HCT116 (cell line): ENCODE measurements at regions not wholly inside any gene's neighbourhood (a gene's known extent, or its start where the extent isn't known, plus 50 kb on each side); places are given as distances from the start of the nearest gene placed in this dataset.

ENCODE experiments used
- ATAC-seq: fragments of 200-7000 bp; cut with Tn5 transposase; 2 replicates; pipeline ENCODE4 v1.9.1; 2020; ENCODE audit warnings: mild to moderate bottlenecking, moderate library complexity
- BruUV-seq: library from RNA; stranded (reverse); fragments of 400-500 nt; replicated peaks from 2 replicates; lab custom pipeline; 2021; lab: Mats Ljungman, UMichigan
- CTCF ChIA-PET: fragments of 300-600 bp; sonication (Branson Sonifier 250); formaldehyde crosslinking; loops from one replicate; lab custom pipeline; 2021; ENCODE audit warnings: antibody characterized with exemption; lab: Charles Lee
- POLR2A ChIA-PET: fragments of 300-600, 350-600 bp; sonication (Branson Sonifier 250); formaldehyde crosslinking; loops from one replicate; lab custom pipeline; 2021; ENCODE audit warnings: antibody characterized with exemption; lab: Charles Lee
- RAD21 ChIA-PET, 2 experiments: fragments of 300-600 bp; sonication (Branson Sonifier 250); formaldehyde crosslinking; loops; one replicate each; lab custom pipeline; 2023; ENCODE audit warnings: low total read pairs in 2 of 2; ENCODE audit not compliant: uncharacterized antibody in 2 of 2, unreplicated experiment in 2 of 2, low non-redundant PET in 1 of 2; lab: Charles Lee
- DNase-seq: peaks from one replicate; pipeline ENCODE4 v3.0.0-alpha.2; 2010; ENCODE audit warnings: low read depth, low spot score
- H2AFZ ChIP-seq: fragments of 200-600 bp; shearing (Covaris generic), sonication (generic); 2 replicates; pipeline ENCODE4 v1.6.1; 2017; ENCODE audit warnings: low read depth, mixed run types, mixed read lengths, antibody characterized with exemption, low read length; ENCODE audit not compliant: poor library complexity, severe bottlenecking
- H3K27ac ChIP-seq: 2 replicates; pipeline ENCODE4 v1.5.1; 2012; ENCODE audit warnings: low read depth, low read length
- H3K27me3 ChIP-seq: fragments of 200-600 bp; sonication (generic); 2 replicates; pipeline ENCODE4 v1.6.1; 2016; ENCODE audit warnings: mixed run types, low read length, mixed read lengths; ENCODE audit not compliant: insufficient read depth
- H3K36me3 ChIP-seq, 2 experiments: fragments of 200-500 bp in 1 of 2; fragments of 200-600 bp in 1 of 2; sonication (Bioruptor generic) in 1 of 2; sonication (generic) in 1 of 2; 2 replicates each; pipeline versions ENCODE4 v1.5.1 to v1.6.1; 2014 to 2016; ENCODE audit warnings: low read length in 2 of 2, inconsistent platforms in 1 of 2, mixed read lengths in 1 of 2, mixed run types in 1 of 2; ENCODE audit not compliant: insufficient read depth in 2 of 2, control insufficient read depth in 1 of 2
- H3K4me1 ChIP-seq, 2 experiments: fragments of 200-600 bp in 1 of 2; sonication (generic) in 1 of 2; 2 replicates each; pipeline versions ENCODE4 v1.5.1 to v1.6.1; 2012 to 2017; ENCODE audit warnings: low read length in 2 of 2, inconsistent platforms in 1 of 2, mild to moderate bottlenecking in 1 of 2, mixed read lengths in 1 of 2, mixed run types in 1 of 2, moderate library complexity in 1 of 2; ENCODE audit not compliant: insufficient read depth in 2 of 2, control insufficient read depth in 1 of 2
- H3K4me2 ChIP-seq: fragments of 200-600 bp; sonication (generic); 2 replicates; pipeline ENCODE4 v1.6.1; 2017; ENCODE audit warnings: mixed run types, low read length, mixed read lengths
- H3K4me3 ChIP-seq, 2 experiments: fragments of 200-600 bp in 1 of 2; sonication (generic) in 1 of 2; replicated peaks in 1 of 2; 2 replicates each; pipeline ENCODE4 v1.5.1; 2011 to 2016; ENCODE audit warnings: low read length in 2 of 2, control low read depth in 1 of 2, low read depth in 1 of 2, mild to moderate bottlenecking in 1 of 2, mixed read lengths in 1 of 2, mixed run types in 1 of 2
- H3K79me2 ChIP-seq: fragments of 200-600 bp; sonication (generic); 2 replicates; pipeline ENCODE4 v1.6.1; 2017; ENCODE audit warnings: mild to moderate bottlenecking, mixed run types, low read length, moderate library complexity, mixed read lengths; ENCODE audit not compliant: insufficient read depth
- H3K9ac ChIP-seq: fragments of 200-600 bp; sonication (generic); 2 replicates; pipeline ENCODE4 v1.6.1; 2016; ENCODE audit warnings: low read length, mixed read lengths
- H3K9me2 ChIP-seq: fragments of 200-600 bp; sonication (generic), shearing (Covaris generic); 2 replicates; pipeline ENCODE4 v1.6.1; 2017; ENCODE audit warnings: mixed run types, mild to moderate bottlenecking, moderate library complexity; ENCODE audit not compliant: insufficient read depth
- H3K9me3 ChIP-seq, 2 experiments: fragments of 200-500 bp in 1 of 2; fragments of 200-600 bp in 1 of 2; sonication (Bioruptor generic) in 1 of 2; sonication (generic) in 1 of 2; 2 replicates each; pipeline ENCODE4 v1.6.1; 2014 to 2017; ENCODE audit warnings: low read length in 2 of 2, mixed read lengths in 2 of 2, inconsistent platforms in 1 of 2, low read depth in 1 of 2, mild to moderate bottlenecking in 1 of 2, mixed run types in 1 of 2, moderate library complexity in 1 of 2; ENCODE audit not compliant: control insufficient read depth in 1 of 2, insufficient read depth in 1 of 2
- H4K20me1 ChIP-seq: fragments of 200-600 bp; sonication (generic), shearing (Covaris generic); 2 replicates; pipeline ENCODE4 v1.6.1; 2017; ENCODE audit warnings: mixed run types, mild to moderate bottlenecking, moderate library complexity; ENCODE audit not compliant: insufficient read depth
- CEBPB ChIP-seq: IDR thresholded peaks from 2 replicates; pipeline ENCODE4 v1.6.1; 2012; ENCODE audit warnings: low read depth
- EGR1 ChIP-seq: IDR thresholded peaks from 2 replicates; pipeline ENCODE4 v1.6.1; 2012; ENCODE audit warnings: low read depth
- ELF1 ChIP-seq: IDR thresholded peaks from 2 replicates; pipeline ENCODE4 v1.6.1; 2012; ENCODE audit warnings: low read depth, borderline replicate concordance
- FOSL1 ChIP-seq: IDR thresholded peaks from 2 replicates; pipeline ENCODE4 v1.6.1; 2012; ENCODE audit warnings: low read depth
- JUND ChIP-seq: IDR thresholded peaks from 2 replicates; pipeline ENCODE4 v1.6.1; 2012
- MAX ChIP-seq: IDR thresholded peaks from 2 replicates; pipeline ENCODE4 v1.6.1; 2012
- POLR2AphosphoS5 ChIP-seq: IDR thresholded peaks from 2 replicates; pipeline ENCODE4 v1.6.1; 2011; ENCODE audit warnings: mild to moderate bottlenecking, low read depth, low read length, moderate library complexity
- SIN3A ChIP-seq: IDR thresholded peaks from 2 replicates; pipeline ENCODE4 v1.6.1; 2012; ENCODE audit warnings: low read depth
- SRF ChIP-seq: IDR thresholded peaks from 2 replicates; pipeline ENCODE4 v1.6.1; 2012; ENCODE audit warnings: low read depth
- ZFX ChIP-seq: fragments of 450-650 bp; IDR thresholded peaks from 2 replicates; pipeline ENCODE4 v1.6.1; 2017
- ZNF274 ChIP-seq: fragments of 200-500 bp; sonication (Bioruptor generic); IDR thresholded peaks from 2 replicates; pipeline ENCODE4 v1.6.1; 2014; ENCODE audit warnings: mild to moderate bottlenecking, low read depth, low read length, inconsistent platforms
- intact Hi-C: fragments of 100-400 bp; cut with micrococcal nuclease; formaldehyde crosslinking; loops from 2 replicates; pipeline ENCODE4 v1.10.0; 2022
- TF ChIP-seq, protein P1 (sequence below): IDR thresholded peaks from 2 replicates; pipeline ENCODE4 v1.6.1; 2012; ENCODE audit warnings: low read depth
- TF ChIP-seq, protein P2 (sequence below), 3 experiments: fragments of 200-600 bp in 1 of 3; sonication (generic) in 1 of 3; IDR thresholded peaks in 2 of 3; conservative IDR thresholded peaks in 1 of 3; 2 replicates each; pipeline ENCODE4 v1.5.1; 2012 to 2017; ENCODE audit warnings: low read depth in 2 of 3, low read length in 2 of 3, antibody characterized with exemption in 1 of 3, borderline replicate concordance in 1 of 3, control low read depth in 1 of 3, mild to moderate bottlenecking in 1 of 3, mixed read lengths in 1 of 3, mixed run types in 1 of 3, moderate library complexity in 1 of 3; ENCODE audit not compliant: insufficient read depth in 1 of 3
- TF ChIP-seq, protein P3 (sequence below): IDR thresholded peaks from 2 replicates; pipeline ENCODE4 v1.6.1; 2011; ENCODE audit warnings: mild to moderate bottlenecking, low read length, moderate library complexity; ENCODE audit not compliant: insufficient replicate concordance; ENCODE audit errors: extremely low read depth

DNA sequence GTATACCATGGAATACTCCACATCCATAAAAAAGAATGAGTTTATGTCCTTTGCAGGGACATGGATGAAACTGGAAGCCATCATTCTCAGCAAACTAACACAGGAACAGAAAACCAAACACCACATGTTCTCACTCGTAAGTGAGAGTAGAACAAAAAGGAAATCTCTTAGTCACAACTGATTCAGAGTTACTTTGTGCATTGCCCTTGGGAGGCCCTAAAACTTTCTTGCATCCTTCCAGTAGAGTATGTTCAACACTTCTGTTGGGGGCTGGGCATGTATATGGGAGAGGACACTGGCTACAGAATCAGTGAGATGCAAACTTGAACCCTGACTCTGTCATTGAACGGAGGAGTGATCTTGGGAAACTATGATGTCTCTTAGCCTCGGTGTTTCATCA is 147.4 kb upstream of the IRX5 start (continued):
- TF ChIP-seq, protein P1, sequence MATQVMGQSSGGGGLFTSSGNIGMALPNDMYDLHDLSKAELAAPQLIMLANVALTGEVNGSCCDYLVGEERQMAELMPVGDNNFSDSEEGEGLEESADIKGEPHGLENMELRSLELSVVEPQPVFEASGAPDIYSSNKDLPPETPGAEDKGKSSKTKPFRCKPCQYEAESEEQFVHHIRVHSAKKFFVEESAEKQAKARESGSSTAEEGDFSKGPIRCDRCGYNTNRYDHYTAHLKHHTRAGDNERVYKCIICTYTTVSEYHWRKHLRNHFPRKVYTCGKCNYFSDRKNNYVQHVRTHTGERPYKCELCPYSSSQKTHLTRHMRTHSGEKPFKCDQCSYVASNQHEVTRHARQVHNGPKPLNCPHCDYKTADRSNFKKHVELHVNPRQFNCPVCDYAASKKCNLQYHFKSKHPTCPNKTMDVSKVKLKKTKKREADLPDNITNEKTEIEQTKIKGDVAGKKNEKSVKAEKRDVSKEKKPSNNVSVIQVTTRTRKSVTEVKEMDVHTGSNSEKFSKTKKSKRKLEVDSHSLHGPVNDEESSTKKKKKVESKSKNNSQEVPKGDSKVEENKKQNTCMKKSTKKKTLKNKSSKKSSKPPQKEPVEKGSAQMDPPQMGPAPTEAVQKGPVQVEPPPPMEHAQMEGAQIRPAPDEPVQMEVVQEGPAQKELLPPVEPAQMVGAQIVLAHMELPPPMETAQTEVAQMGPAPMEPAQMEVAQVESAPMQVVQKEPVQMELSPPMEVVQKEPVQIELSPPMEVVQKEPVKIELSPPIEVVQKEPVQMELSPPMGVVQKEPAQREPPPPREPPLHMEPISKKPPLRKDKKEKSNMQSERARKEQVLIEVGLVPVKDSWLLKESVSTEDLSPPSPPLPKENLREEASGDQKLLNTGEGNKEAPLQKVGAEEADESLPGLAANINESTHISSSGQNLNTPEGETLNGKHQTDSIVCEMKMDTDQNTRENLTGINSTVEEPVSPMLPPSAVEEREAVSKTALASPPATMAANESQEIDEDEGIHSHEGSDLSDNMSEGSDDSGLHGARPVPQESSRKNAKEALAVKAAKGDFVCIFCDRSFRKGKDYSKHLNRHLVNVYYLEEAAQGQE, result no peak
- TF ChIP-seq ZNF274 (no peak), CEBPB (no peak)

DNA sequence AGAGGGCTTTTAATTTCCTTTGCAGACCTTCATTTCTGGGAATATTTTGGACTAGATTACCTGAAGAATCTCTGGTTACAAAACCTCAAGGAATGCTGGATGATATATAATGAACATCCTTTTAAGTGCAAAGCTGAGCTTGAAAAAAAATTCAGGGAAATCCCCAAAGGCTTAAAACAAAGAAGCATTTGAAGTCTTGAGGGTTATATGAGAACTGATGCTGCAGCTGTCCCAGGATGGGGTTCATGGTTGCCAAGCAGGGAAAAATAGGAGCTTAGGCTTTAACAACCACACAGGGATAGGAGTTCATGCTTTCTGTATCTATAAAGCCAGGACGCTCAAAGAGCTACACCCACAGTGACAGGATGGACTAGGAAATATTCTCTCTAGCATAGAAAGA is 150.4 kb upstream of the IRX5 start:
- Histone ChIP-seq H3K4me1 (no peaks in the 10 kb centered on the region), H4K20me1 (no peaks in the 10 kb centered on the region), H3K27me3 (peaks cover 21% of the 10 kb centered on the region; the same call in 1 of the 2 replicates), H3K4me2 (no peak overlapping the region), H3K9me3 (no peaks in the 10 kb centered on the region), H3K79me2 (no peaks in the 10 kb centered on the region), H2AFZ (no peak overlapping the region), H3K36me3 (no peaks in the 10 kb centered on the region), H3K9me2 (no peaks in the 10 kb centered on the region), H3K27ac (no peak overlapping the region), H3K4me3 (no peak overlapping the region), H3K9ac (no peak overlapping the region)
- ATAC-seq (no peak), DNase-seq (no peak)
- BruUV-seq, result no TSS peak
- ChIA-PET CTCF (no interaction called here), RAD21 (no interaction called here), POLR2A (no interaction called here)
- intact Hi-C loops, result no loop called here
- TF ChIP-seq, protein P1, result no peak
- TF ChIP-seq FOSL1, result no peak
- no peak for TF ChIP-seq CEBPB
- TF ChIP-seq ZFX, result no peak
- TF ChIP-seq MAX, result no peak
- TF ChIP-seq ELF1, result no peak
- TF ChIP-seq, protein P2, sequence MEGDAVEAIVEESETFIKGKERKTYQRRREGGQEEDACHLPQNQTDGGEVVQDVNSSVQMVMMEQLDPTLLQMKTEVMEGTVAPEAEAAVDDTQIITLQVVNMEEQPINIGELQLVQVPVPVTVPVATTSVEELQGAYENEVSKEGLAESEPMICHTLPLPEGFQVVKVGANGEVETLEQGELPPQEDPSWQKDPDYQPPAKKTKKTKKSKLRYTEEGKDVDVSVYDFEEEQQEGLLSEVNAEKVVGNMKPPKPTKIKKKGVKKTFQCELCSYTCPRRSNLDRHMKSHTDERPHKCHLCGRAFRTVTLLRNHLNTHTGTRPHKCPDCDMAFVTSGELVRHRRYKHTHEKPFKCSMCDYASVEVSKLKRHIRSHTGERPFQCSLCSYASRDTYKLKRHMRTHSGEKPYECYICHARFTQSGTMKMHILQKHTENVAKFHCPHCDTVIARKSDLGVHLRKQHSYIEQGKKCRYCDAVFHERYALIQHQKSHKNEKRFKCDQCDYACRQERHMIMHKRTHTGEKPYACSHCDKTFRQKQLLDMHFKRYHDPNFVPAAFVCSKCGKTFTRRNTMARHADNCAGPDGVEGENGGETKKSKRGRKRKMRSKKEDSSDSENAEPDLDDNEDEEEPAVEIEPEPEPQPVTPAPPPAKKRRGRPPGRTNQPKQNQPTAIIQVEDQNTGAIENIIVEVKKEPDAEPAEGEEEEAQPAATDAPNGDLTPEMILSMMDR (IDR thresholded peaks at IDR 0.05 in 2 of 3, conservative IDR thresholded peaks at IDR 0.05 in 1 of 3; ENCODE audit: borderline replicate concordance in 1 of 3, insufficient read depth in 1 of 3, low read depth in 2 of 3, low read length in 2 of 3), result no peak
- TF ChIP-seq EGR1, result no peak
- TF ChIP-seq SRF, result no peak
- no peak for TF ChIP-seq POLR2AphosphoS5
- no peak for TF ChIP-seq JUND
- TF ChIP-seq ZNF274, result no peak
- TF ChIP-seq, protein P3, sequence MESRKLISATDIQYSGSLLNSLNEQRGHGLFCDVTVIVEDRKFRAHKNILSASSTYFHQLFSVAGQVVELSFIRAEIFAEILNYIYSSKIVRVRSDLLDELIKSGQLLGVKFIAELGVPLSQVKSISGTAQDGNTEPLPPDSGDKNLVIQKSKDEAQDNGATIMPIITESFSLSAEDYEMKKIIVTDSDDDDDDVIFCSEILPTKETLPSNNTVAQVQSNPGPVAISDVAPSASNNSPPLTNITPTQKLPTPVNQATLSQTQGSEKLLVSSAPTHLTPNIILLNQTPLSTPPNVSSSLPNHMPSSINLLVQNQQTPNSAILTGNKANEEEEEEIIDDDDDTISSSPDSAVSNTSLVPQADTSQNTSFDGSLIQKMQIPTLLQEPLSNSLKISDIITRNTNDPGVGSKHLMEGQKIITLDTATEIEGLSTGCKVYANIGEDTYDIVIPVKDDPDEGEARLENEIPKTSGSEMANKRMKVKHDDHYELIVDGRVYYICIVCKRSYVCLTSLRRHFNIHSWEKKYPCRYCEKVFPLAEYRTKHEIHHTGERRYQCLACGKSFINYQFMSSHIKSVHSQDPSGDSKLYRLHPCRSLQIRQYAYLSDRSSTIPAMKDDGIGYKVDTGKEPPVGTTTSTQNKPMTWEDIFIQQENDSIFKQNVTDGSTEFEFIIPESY, result no peak
- no peak for TF ChIP-seq SIN3A
